GM12878 (cell line): ENCODE measurements at regions not wholly inside any gene's neighbourhood (a gene's known extent, or its start where the extent isn't known, plus 50 kb on each side); places are given as distances from the start of the nearest gene placed in this dataset.

Source experiments
- ATAC-seq: fragments of 200-7000 bp; cut with Tn5 transposase; 3 replicates; pipeline ENCODE4 v1.9.1; 2020; ENCODE audit warnings: mild to moderate bottlenecking, moderate library complexity
- BruUV-seq: library from RNA; stranded (reverse); fragments of 400-500 nt; replicated peaks from 2 replicates; lab custom pipeline; 2021; lab: Mats Ljungman, UMichigan
- CTCF ChIA-PET: fragments of 300-600 bp; sonication (Branson Sonifier 250); formaldehyde crosslinking; extraction: SDS; loops from one replicate; lab custom pipeline; 2021; ENCODE audit warnings: inconsistent platforms; lab: Yijun Ruan, JAX
- POLR2A ChIA-PET: fragments of 350-600 bp; formaldehyde crosslinking; extraction: SDS; loops from one replicate; lab custom pipeline; 2021; ENCODE audit warnings: inconsistent platforms; lab: Charles Lee
- RAD21 ChIA-PET: fragments of 300-600 bp; sonication (Branson Sonifier 250); formaldehyde crosslinking; loops from one replicate; lab custom pipeline; 2023; ENCODE audit warnings: antibody characterized with exemption; ENCODE audit not compliant: unreplicated experiment; lab: Charles Lee
- SMC1A ChIA-PET: fragments of 300-600 bp; sonication (Branson Sonifier 250); formaldehyde crosslinking; loops from one replicate; lab custom pipeline; 2023; ENCODE audit not compliant: unreplicated experiment, uncharacterized antibody; lab: Charles Lee
- DNase-seq: peaks from one replicate; pipeline ENCODE4 v3.0.0-alpha.2; 2011; ENCODE audit warnings: low read depth, low spot score
- FAIRE-seq: peaks from 3 replicates; lab custom pipeline; 2011; peaks lifted over from hg19 to GRCh38; lab: Jason Lieb, UNC
- H2AFZ ChIP-seq: 2 replicates; pipeline ENCODE4 v1.6.0; 2011; ENCODE audit warnings: low read depth, low read length, control low read depth; ENCODE audit not compliant: control insufficient read depth
- H3K27ac ChIP-seq: 2 replicates; pipeline ENCODE4 v1.5.1; 2011; ENCODE audit warnings: control low read depth; ENCODE audit not compliant: control insufficient read depth, insufficient read depth
- H3K27me3 ChIP-seq, 2 experiments: replicated peaks in 1 of 2; 2 replicates each; pipeline versions ENCODE4 v1.6.0 to v1.6.1; 2011; ENCODE audit warnings: low read length in 1 of 2; ENCODE audit not compliant: control insufficient read depth in 2 of 2, insufficient read depth in 2 of 2
- H3K36me3 ChIP-seq, 2 experiments: 2 replicates each; pipeline ENCODE4 v1.5.1; 2011; ENCODE audit warnings: low read length in 1 of 2; ENCODE audit not compliant: control insufficient read depth in 2 of 2, insufficient read depth in 2 of 2
- H3K4me1 ChIP-seq: 2 replicates; pipeline ENCODE4 v1.6.1; 2011; ENCODE audit warnings: mild to moderate bottlenecking, low read length, moderate library complexity, mixed read lengths; ENCODE audit not compliant: control insufficient read depth, insufficient read depth
- H3K4me2 ChIP-seq: 2 replicates; pipeline ENCODE4 v1.6.0; 2011; ENCODE audit warnings: control low read depth; ENCODE audit not compliant: control insufficient read depth, insufficient read depth
- H3K4me3 ChIP-seq: fragments of 200-600 bp; sonication (generic); 2 replicates; pipeline ENCODE4 v1.5.1; 2016
- H3K79me2 ChIP-seq: 2 replicates; pipeline ENCODE4 v1.6.0; 2011; ENCODE audit warnings: low read length; ENCODE audit not compliant: control insufficient read depth, insufficient read depth
- H3K9ac ChIP-seq: 2 replicates; pipeline ENCODE4 v1.8.0; 2011; ENCODE audit warnings: low read length, control low read depth, mixed read lengths; ENCODE audit not compliant: control insufficient read depth, insufficient read depth
- H3K9me3 ChIP-seq: replicated peaks from 3 replicates; pipeline ENCODE4 v1.5.1; 2011; ENCODE audit warnings: mild to moderate bottlenecking, low read length; ENCODE audit not compliant: control insufficient read depth, insufficient read depth
- H4K20me1 ChIP-seq: 2 replicates; pipeline ENCODE4 v1.6.0; 2011; ENCODE audit not compliant: control insufficient read depth, insufficient read depth
- CHD1 ChIP-seq: IDR thresholded peaks from 2 replicates; pipeline ENCODE4 v1.6.1; 2012; ENCODE audit warnings: low read depth, low read length, improper control_type of control experiment
- ELK1 ChIP-seq: IDR thresholded peaks from 2 replicates; pipeline ENCODE4 v1.6.1; 2012; ENCODE audit warnings: low read depth, low read length, improper control_type of control experiment
- IKZF1 ChIP-seq: fragments of 450-650 bp; conservative IDR thresholded peaks from 2 replicates; pipeline ENCODE4 v1.6.1; 2017; ENCODE audit warnings: antibody characterized with exemption, mild to moderate bottlenecking
- KAT2A ChIP-seq: conservative IDR thresholded peaks from 2 replicates; pipeline ENCODE4 v1.6.1; 2011; ENCODE audit warnings: low read depth, low read length; ENCODE audit not compliant: control insufficient read depth
- NBN ChIP-seq: fragments of 450-650 bp; IDR thresholded peaks from 2 replicates; pipeline ENCODE4 v1.6.1; 2016
- NKRF ChIP-seq: fragments of 450-650 bp; conservative IDR thresholded peaks from 2 replicates; pipeline ENCODE4 v1.6.1; 2017; ENCODE audit warnings: mild to moderate bottlenecking, moderate library complexity
- PAX8 ChIP-seq: fragments of 450-650 bp; IDR thresholded peaks from 2 replicates; pipeline ENCODE4 v1.6.1; 2017; ENCODE audit warnings: mild to moderate bottlenecking, moderate library complexity
- POU2F2 ChIP-seq: IDR thresholded peaks from 3 replicates; pipeline ENCODE4 v1.6.1; 2011; ENCODE audit warnings: low read depth, mild to moderate bottlenecking, low read length, borderline replicate concordance
- RB1 ChIP-seq: fragments of 450-650 bp; formaldehyde crosslinking; IDR thresholded peaks from 2 replicates; pipeline ENCODE4 v1.6.1; 2017; ENCODE audit warnings: mild to moderate bottlenecking, borderline replicate concordance
- REST ChIP-seq: IDR thresholded peaks from 2 replicates; pipeline ENCODE4 v1.6.1; 2012; ENCODE audit warnings: mild to moderate bottlenecking, low read depth, low read length
- RFX5 ChIP-seq: IDR thresholded peaks from 2 replicates; pipeline ENCODE4 v1.6.1; 2011; ENCODE audit warnings: low read depth, low read length, improper control_type of control experiment
- USF1 ChIP-seq: IDR thresholded peaks from 2 replicates; pipeline ENCODE4 v1.6.1; 2011; ENCODE audit warnings: borderline replicate concordance, low read depth, mild to moderate bottlenecking, moderate library complexity, mixed read lengths, low read length; ENCODE audit not compliant: insufficient read depth; ENCODE audit errors: extremely low read length
- ZNF24 ChIP-seq: fragments of 450-650 bp; IDR thresholded peaks from 2 replicates; pipeline ENCODE4 v1.6.1; 2017; ENCODE audit warnings: antibody characterized with exemption, mild to moderate bottlenecking
- WGBS: methylation state at CpG from one replicate; pipeline ENCODE4 v1.1.6; 2016; ENCODE audit warnings: low lambda C conversion rate; ENCODE audit not compliant: insufficient replicate concordance, insufficient coverage; ENCODE audit errors: missing lambda C conversion rate; 5-methylcytosine and 5-hydroxymethylcytosine counted together
- in situ Hi-C: fragments of 300-500 bp; cut with MboI; formaldehyde crosslinking; loops from 9 replicates; pipeline ENCODE4 v1.14.3; 2018; ENCODE audit warnings: mixed read lengths
- intact Hi-C: fragments of 100-400 bp; cut with micrococcal nuclease; formaldehyde crosslinking; loops from one replicate; pipeline ENCODE4 v1.14.2; 2022; ENCODE audit not compliant: unreplicated experiment

GRCh38 chr7:51457079-51457478, 140.5 kb upstream of the COBL start:
- DNase-seq = no peak
- H3K4me2 ChIP-seq = no peak overlapping the region
- ChIA-PET CTCF (no interaction called here), RAD21 (no interaction called here), SMC1A (no interaction called here), POLR2A (no interaction called here)
- no peak for FAIRE-seq
- no peaks in the 10 kb centered on the region for H3K9me3 ChIP-seq
- WGBS = 23% methylated on average over 5 of the region's 5 CpGs
- TF ChIP-seq POU2F2 (no peak), RB1 (no peak), NKRF (no peak), REST (no peak), ZNF24 (no peak), CHD1 (no peak), IKZF1 (no peak), ELK1 (no peak), RFX5 (no peak), USF1 (no peak), NBN (no peak), KAT2A (no peak), PAX8 (no peak)
- no peaks in the 10 kb centered on the region for H3K27me3 ChIP-seq
- H3K79me2 ChIP-seq = no peaks in the 10 kb centered on the region
- H4K20me1 ChIP-seq = no peaks in the 10 kb centered on the region
- ATAC-seq = no peak
- H3K4me1 ChIP-seq = no peaks in the 10 kb centered on the region
- H3K4me3 ChIP-seq = no peak overlapping the region
- intact Hi-C loops = no loop called here
- H3K9ac ChIP-seq = no peak overlapping the region
- no TSS peak for BruUV-seq
- no peaks in the 10 kb centered on the region for H3K36me3 ChIP-seq
- no peak overlapping the region for H3K27ac ChIP-seq
- in situ Hi-C loops = no loop called here
- no peak overlapping the region for H2AFZ ChIP-seq
